WTC11 (cell line): ENCODE measurements at regions not wholly inside any gene's neighbourhood (a gene's known extent, or its start where the extent isn't known, plus 50 kb on each side); places are given as distances from the start of the nearest gene placed in this dataset.

Source experiments
- ELF4 ChIP-seq: sonication (generic); formaldehyde crosslinking; IDR thresholded peaks from 2 replicates; pipeline ENCODE4 v1.8.1; 2022; ENCODE audit warnings: low read depth, mild to moderate bottlenecking, moderate library complexity, missing genetic modification reagents
- FOXK1 ChIP-seq: sonication (generic); formaldehyde crosslinking; IDR thresholded peaks from 2 replicates; pipeline ENCODE4 v1.8.0; 2022; ENCODE audit warnings: mild to moderate bottlenecking, moderate library complexity, missing genetic modification reagents
- JUN ChIP-seq: sonication (generic); formaldehyde crosslinking; IDR thresholded peaks from 2 replicates; pipeline ENCODE4 v1.8.0; 2023; ENCODE audit warnings: mild to moderate bottlenecking, missing genetic modification reagents
- SMAD4 ChIP-seq: sonication (generic); formaldehyde crosslinking; IDR thresholded peaks from 2 replicates; pipeline ENCODE4 v1.8.0; 2022; ENCODE audit warnings: mild to moderate bottlenecking, missing genetic modification reagents
- SOX15 ChIP-seq: fragments of 250-450 bp; sonication (Bioruptor Pico); IDR thresholded peaks from 2 replicates; pipeline ENCODE4 v1.9.0; 2021; ENCODE audit warnings: mild to moderate bottlenecking
- TCF7 ChIP-seq: sonication (generic); formaldehyde crosslinking; IDR thresholded peaks from 2 replicates; pipeline ENCODE4 v1.8.0; 2022; ENCODE audit warnings: mild to moderate bottlenecking, low read depth, missing genetic modification reagents, moderate library complexity
- ZNF416 ChIP-seq: fragments of 250-450 bp; sonication (Bioruptor Pico); IDR thresholded peaks from 2 replicates; pipeline ENCODE4 v1.9.0; 2021; ENCODE audit warnings: mild to moderate bottlenecking, inconsistent platforms
- TF ChIP-seq, protein P1 (sequence below): fragments of 200-600 bp; IDR thresholded peaks from 2 replicates; pipeline ENCODE4 v1.8.0; 2022; ENCODE audit warnings: antibody characterized with exemption
- TF ChIP-seq, protein P2 (sequence below): sonication (generic); formaldehyde crosslinking; IDR thresholded peaks from 2 replicates; pipeline ENCODE4 v1.8.0; 2022; ENCODE audit warnings: mild to moderate bottlenecking, missing genetic modification reagents
- TF ChIP-seq, protein P3 (sequence below): sonication (generic); formaldehyde crosslinking; conservative IDR thresholded peaks from 2 replicates; pipeline ENCODE4 v1.8.1; 2023; ENCODE audit warnings: mild to moderate bottlenecking, low read depth, missing genetic modification reagents, moderate library complexity
- TF ChIP-seq, protein P4 (sequence below): sonication (generic); formaldehyde crosslinking; IDR thresholded peaks from 2 replicates; pipeline ENCODE4 v1.8.1; 2022; ENCODE audit warnings: low read depth, missing genetic modification reagents, borderline replicate concordance

DNA sequence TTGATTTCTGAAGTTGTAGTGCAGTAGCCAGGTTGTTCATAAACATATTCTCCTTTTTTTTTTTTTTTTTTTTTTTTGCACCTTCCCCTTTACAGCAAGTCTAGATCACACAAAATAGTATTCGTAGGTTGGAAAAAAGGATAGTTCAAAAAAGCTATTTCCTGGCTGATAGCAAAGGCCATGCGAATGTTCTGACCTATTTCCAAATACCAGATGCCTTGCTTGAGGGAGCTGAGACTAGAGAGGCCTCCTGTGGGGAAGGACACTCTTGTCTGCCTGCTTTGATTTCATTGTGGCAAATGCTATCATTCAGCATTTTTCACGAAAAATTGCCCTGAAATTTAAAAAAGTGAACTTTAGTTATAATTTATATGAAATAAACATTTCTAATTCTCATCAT lies 111.4 kb downstream of the MAD2L1 start:
- TF ChIP-seq FOXK1: no peak
- TF ChIP-seq, protein P1, sequence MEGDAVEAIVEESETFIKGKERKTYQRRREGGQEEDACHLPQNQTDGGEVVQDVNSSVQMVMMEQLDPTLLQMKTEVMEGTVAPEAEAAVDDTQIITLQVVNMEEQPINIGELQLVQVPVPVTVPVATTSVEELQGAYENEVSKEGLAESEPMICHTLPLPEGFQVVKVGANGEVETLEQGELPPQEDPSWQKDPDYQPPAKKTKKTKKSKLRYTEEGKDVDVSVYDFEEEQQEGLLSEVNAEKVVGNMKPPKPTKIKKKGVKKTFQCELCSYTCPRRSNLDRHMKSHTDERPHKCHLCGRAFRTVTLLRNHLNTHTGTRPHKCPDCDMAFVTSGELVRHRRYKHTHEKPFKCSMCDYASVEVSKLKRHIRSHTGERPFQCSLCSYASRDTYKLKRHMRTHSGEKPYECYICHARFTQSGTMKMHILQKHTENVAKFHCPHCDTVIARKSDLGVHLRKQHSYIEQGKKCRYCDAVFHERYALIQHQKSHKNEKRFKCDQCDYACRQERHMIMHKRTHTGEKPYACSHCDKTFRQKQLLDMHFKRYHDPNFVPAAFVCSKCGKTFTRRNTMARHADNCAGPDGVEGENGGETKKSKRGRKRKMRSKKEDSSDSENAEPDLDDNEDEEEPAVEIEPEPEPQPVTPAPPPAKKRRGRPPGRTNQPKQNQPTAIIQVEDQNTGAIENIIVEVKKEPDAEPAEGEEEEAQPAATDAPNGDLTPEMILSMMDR: no peak
- TF ChIP-seq, protein P2, sequence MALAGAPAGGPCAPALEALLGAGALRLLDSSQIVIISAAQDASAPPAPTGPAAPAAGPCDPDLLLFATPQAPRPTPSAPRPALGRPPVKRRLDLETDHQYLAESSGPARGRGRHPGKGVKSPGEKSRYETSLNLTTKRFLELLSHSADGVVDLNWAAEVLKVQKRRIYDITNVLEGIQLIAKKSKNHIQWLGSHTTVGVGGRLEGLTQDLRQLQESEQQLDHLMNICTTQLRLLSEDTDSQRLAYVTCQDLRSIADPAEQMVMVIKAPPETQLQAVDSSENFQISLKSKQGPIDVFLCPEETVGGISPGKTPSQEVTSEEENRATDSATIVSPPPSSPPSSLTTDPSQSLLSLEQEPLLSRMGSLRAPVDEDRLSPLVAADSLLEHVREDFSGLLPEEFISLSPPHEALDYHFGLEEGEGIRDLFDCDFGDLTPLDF (CRISPR knock-in tag): no peak
- no peak for TF ChIP-seq ELF4 (CRISPR knock-in tag)
- TF ChIP-seq, protein P3, sequence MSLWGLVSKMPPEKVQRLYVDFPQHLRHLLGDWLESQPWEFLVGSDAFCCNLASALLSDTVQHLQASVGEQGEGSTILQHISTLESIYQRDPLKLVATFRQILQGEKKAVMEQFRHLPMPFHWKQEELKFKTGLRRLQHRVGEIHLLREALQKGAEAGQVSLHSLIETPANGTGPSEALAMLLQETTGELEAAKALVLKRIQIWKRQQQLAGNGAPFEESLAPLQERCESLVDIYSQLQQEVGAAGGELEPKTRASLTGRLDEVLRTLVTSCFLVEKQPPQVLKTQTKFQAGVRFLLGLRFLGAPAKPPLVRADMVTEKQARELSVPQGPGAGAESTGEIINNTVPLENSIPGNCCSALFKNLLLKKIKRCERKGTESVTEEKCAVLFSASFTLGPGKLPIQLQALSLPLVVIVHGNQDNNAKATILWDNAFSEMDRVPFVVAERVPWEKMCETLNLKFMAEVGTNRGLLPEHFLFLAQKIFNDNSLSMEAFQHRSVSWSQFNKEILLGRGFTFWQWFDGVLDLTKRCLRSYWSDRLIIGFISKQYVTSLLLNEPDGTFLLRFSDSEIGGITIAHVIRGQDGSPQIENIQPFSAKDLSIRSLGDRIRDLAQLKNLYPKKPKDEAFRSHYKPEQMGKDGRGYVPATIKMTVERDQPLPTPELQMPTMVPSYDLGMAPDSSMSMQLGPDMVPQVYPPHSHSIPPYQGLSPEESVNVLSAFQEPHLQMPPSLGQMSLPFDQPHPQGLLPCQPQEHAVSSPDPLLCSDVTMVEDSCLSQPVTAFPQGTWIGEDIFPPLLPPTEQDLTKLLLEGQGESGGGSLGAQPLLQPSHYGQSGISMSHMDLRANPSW: no peak
- no peak for TF ChIP-seq JUN (CRISPR knock-in tag)
- TF ChIP-seq SMAD4 (CRISPR knock-in tag): no peak
- TF ChIP-seq, protein P4, sequence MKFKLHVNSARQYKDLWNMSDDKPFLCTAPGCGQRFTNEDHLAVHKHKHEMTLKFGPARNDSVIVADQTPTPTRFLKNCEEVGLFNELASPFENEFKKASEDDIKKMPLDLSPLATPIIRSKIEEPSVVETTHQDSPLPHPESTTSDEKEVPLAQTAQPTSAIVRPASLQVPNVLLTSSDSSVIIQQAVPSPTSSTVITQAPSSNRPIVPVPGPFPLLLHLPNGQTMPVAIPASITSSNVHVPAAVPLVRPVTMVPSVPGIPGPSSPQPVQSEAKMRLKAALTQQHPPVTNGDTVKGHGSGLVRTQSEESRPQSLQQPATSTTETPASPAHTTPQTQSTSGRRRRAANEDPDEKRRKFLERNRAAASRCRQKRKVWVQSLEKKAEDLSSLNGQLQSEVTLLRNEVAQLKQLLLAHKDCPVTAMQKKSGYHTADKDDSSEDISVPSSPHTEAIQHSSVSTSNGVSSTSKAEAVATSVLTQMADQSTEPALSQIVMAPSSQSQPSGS (CRISPR knock-in tag): no peak
- TF ChIP-seq TCF7: no peak
- TF ChIP-seq SOX15 (CRISPR knock-in tag): no peak
- TF ChIP-seq ZNF416 (CRISPR knock-in tag): no peak
